ENCODE measurements at regions not wholly inside any gene's neighbourhood (a gene's known extent, or its start where the extent isn't known, plus 50 kb on each side); places are given as distances from the start of the nearest gene placed in this dataset.

DNA sequence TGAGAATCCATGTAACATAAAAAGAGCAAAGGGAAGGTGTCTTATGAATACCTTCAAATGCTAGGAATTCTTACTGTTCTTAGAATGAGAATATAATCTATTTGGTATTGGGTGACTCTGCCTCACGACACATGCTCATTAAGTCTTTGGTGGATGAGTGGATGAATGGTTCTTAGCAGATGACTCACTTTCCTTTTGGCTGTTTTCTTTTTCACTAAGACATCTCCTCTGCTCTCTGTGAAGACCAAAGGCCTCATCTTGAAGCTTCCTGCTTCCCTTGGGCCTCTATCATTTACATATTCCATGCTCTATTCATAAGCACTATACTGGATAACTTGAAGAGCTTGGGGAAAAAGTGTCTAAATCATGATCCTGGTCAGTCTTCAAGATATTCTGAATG, 468.1 kb downstream of the SPATA31D1 start:
- TF ChIP-seq POLR2AphosphoS5 (IDR thresholded peaks at IDR 0.05; ENCODE audit: low read depth, low read length) (no peak), TAF1 (IDR thresholded peaks at IDR 0.05; ENCODE audit: borderline replicate concordance, insufficient read depth, low read length) (no peak), FOXP2 (optimal IDR thresholded peaks at IDR 0.05; ENCODE audit: borderline replicate concordance, extremely low read depth, extremely low read length, insufficient read depth) (no peak), SIN3A (IDR thresholded peaks at IDR 0.05; ENCODE audit: borderline replicate concordance, insufficient read depth, low read length) (no peak)
- TF ChIP-seq, protein P1, sequence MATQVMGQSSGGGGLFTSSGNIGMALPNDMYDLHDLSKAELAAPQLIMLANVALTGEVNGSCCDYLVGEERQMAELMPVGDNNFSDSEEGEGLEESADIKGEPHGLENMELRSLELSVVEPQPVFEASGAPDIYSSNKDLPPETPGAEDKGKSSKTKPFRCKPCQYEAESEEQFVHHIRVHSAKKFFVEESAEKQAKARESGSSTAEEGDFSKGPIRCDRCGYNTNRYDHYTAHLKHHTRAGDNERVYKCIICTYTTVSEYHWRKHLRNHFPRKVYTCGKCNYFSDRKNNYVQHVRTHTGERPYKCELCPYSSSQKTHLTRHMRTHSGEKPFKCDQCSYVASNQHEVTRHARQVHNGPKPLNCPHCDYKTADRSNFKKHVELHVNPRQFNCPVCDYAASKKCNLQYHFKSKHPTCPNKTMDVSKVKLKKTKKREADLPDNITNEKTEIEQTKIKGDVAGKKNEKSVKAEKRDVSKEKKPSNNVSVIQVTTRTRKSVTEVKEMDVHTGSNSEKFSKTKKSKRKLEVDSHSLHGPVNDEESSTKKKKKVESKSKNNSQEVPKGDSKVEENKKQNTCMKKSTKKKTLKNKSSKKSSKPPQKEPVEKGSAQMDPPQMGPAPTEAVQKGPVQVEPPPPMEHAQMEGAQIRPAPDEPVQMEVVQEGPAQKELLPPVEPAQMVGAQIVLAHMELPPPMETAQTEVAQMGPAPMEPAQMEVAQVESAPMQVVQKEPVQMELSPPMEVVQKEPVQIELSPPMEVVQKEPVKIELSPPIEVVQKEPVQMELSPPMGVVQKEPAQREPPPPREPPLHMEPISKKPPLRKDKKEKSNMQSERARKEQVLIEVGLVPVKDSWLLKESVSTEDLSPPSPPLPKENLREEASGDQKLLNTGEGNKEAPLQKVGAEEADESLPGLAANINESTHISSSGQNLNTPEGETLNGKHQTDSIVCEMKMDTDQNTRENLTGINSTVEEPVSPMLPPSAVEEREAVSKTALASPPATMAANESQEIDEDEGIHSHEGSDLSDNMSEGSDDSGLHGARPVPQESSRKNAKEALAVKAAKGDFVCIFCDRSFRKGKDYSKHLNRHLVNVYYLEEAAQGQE (IDR thresholded peaks at IDR 0.05; ENCODE audit: insufficient read depth in 1 of 2, low read depth in 2 of 2, low read length in 2 of 2), result no peak

DNA sequence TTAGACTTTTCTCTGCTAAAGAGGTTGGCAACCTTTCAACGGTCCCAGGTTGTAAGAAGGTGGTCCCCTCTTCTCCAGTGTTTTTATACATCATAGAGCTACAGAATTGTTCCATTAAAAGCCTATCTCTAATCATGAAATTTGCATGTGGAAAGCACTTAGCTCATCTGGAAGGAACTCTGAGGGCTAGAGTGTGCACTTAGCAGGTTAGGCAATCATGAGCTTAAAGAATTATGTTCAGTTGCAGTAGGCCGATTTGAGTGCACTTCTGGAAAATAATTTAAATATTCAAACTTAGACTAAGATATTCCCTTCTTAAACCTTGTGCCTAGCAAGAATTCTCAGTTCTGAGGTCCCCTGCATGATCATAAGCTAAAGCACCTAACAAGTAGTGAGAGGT, 468.7 kb downstream of the SPATA31D1 start:
- TF ChIP-seq, protein P1 (IDR thresholded peaks at IDR 0.05; ENCODE audit: insufficient read depth in 1 of 2, low read depth in 2 of 2, low read length in 2 of 2), result no peak
- no peak for TF ChIP-seq SIN3A (IDR thresholded peaks at IDR 0.05; ENCODE audit: borderline replicate concordance, insufficient read depth, low read length)
- no peak for TF ChIP-seq TAF1 (IDR thresholded peaks at IDR 0.05; ENCODE audit: borderline replicate concordance, insufficient read depth, low read length)
- no peak for TF ChIP-seq FOXP2 (optimal IDR thresholded peaks at IDR 0.05; ENCODE audit: borderline replicate concordance, extremely low read depth, extremely low read length, insufficient read depth)
- TF ChIP-seq POLR2AphosphoS5 (IDR thresholded peaks at IDR 0.05; ENCODE audit: low read depth, low read length), result no peak

DNA sequence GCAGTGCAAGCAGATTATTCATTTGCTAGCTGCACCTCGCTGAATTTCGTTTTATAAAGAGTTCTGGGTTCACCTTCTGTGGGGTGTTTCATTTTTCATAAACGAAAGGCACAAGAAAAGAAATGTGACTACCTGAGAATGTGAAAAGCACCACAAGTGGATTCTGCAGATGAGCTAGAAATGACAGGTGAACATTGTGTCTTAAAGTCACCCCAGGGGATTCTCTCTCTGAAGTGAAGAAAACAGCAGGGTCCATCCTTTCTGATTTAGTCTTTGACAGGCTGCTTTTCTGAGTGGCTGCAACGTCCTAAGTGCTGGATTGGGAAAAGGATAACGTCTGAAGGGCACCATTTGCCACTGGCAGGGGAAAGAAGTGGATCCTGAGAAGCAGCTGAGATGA, 469.3 kb downstream of the SPATA31D1 start:
- TF ChIP-seq, protein P1 (IDR thresholded peaks at IDR 0.05; ENCODE audit: insufficient read depth in 1 of 2, low read depth in 2 of 2, low read length in 2 of 2), result no peak

DNA sequence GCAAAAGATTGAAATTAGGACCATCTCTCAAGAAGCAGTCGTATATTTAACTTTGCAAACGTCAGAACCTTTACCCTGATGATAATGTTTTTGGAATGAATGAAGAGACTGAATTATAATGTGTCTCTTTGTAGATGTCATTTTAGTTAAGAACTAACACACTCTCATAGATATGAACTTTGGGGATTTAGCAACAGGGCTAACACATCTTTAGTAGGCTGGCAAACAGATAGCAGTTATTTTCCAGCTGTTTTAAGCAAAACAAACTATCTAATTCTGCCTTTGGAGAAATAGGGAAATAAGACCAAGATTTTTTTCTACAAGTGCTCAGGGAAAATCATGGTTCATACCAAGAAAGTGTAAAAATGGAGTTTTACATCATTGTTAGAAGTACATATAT, 469.7 kb downstream of the SPATA31D1 start:
- no peak for TF ChIP-seq TAF1 (IDR thresholded peaks at IDR 0.05; ENCODE audit: borderline replicate concordance, insufficient read depth, low read length)
- TF ChIP-seq FOXP2 (optimal IDR thresholded peaks at IDR 0.05; ENCODE audit: borderline replicate concordance, extremely low read depth, extremely low read length, insufficient read depth), result no peak
- TF ChIP-seq, protein P1 (IDR thresholded peaks at IDR 0.05; ENCODE audit: insufficient read depth in 1 of 2, low read depth in 2 of 2, low read length in 2 of 2), result no peak
- no peak for TF ChIP-seq SIN3A (IDR thresholded peaks at IDR 0.05; ENCODE audit: borderline replicate concordance, insufficient read depth, low read length)
- no peak for TF ChIP-seq POLR2AphosphoS5 (IDR thresholded peaks at IDR 0.05; ENCODE audit: low read depth, low read length)

DNA sequence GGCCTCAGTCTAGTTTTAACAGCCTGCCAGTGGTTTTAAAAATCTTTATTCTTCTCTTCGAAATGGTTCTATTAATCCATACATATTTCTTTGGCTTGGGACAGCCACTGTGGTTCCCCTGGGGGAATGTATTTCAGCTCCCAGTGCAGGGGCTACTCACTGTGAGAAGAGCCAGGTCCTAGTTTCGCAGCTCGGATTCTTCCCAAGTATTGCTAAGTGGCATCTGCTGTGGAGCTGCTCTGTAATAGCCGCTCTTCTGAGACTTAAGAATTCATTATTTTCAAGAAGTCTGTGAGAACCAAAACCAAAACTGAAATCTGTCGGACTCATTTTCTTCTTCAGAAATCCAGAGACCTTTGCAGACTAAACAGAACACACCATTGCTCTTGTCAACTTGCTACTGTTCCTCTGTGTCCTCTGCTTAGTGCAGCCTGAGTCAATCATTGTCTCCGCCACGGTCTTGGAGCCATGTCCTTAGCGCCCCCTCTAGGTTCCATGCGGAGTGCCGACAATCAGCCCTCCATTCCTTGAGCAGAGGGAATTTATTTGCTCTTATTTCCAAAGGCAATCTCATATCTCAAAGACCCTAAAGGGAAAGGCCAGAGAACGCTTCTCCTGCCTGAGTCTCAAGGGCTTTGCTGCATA, 478.2 kb downstream of the SPATA31D1 start:
- TF ChIP-seq TAF1 (IDR thresholded peaks at IDR 0.05; ENCODE audit: borderline replicate concordance, insufficient read depth, low read length) (no peak), SIN3A (IDR thresholded peaks at IDR 0.05; ENCODE audit: borderline replicate concordance, insufficient read depth, low read length) (no peak), FOXP2 (optimal IDR thresholded peaks at IDR 0.05; ENCODE audit: borderline replicate concordance, extremely low read depth, extremely low read length, insufficient read depth) (no peak), POLR2AphosphoS5 (IDR thresholded peaks at IDR 0.05; ENCODE audit: low read depth, low read length) (no peak)
- TF ChIP-seq, protein P1 (IDR thresholded peaks at IDR 0.05; ENCODE audit: insufficient read depth in 1 of 2, low read depth in 2 of 2, low read length in 2 of 2), result no peak

Data from PFSK-1 (cell line).